ENCODE measurements at regions not wholly inside any gene's neighbourhood (a gene's known extent, or its start where the extent isn't known, plus 50 kb on each side); places are given as distances from the start of the nearest gene placed in this dataset.

DNA sequence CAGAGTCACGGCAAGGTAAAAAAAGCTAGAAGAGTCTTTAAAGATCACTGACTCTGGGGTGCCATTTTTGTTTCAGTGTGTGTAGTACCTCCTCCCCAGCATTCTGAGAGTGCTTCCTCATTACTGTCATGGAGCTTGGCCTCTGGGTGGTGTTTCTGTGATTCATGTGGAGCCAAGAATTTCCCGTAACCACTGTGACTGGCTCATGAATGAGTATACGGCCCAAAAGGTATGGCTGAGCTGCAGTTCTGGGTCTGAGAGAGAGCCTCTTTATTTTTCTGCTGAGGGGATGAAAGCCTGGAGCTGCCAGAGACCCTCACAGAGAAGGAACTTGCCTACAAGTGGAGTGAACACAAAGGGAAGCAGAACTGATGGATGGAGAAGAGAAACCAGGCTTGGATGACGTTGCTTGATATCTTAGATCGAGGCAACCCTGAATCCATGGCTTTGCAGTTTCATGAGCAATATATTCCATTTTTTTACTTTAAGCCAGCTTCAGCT, 85.6 kb downstream of the PTTG1 start:
- Histone ChIP-seq H3K27ac (ENCODE audit: low read depth in 2 of 2, low read length in 2 of 2) (no peak overlapping the region), H3K27me3 (ENCODE audit: control insufficient read depth, insufficient read depth, low read length) (no peaks in the 10 kb centered on the region), H3K9ac (ENCODE audit: low read length in 3 of 3) (no peak overlapping the region), H3K4me3 (ENCODE audit: low read length in 3 of 3) (no peak overlapping the region), H3K9me3 (ENCODE audit: control insufficient read depth in 2 of 3, insufficient read depth in 1 of 3, low read length in 3 of 3) (no peaks in the 10 kb centered on the region), H3K4me1 (ENCODE audit: control insufficient read depth in 2 of 3, insufficient read depth in 2 of 3, low read depth in 1 of 3, low read length in 3 of 3) (no peaks in the 10 kb centered on the region), H3K36me3 (ENCODE audit: control insufficient read depth in 2 of 3, insufficient read depth in 3 of 3, low read length in 3 of 3) (no peaks in the 10 kb centered on the region)
- DNase-seq (peak in 1 of 5 donors; percentile 15), FAIRE-seq (no peak)
- TF ChIP-seq, protein P1, sequence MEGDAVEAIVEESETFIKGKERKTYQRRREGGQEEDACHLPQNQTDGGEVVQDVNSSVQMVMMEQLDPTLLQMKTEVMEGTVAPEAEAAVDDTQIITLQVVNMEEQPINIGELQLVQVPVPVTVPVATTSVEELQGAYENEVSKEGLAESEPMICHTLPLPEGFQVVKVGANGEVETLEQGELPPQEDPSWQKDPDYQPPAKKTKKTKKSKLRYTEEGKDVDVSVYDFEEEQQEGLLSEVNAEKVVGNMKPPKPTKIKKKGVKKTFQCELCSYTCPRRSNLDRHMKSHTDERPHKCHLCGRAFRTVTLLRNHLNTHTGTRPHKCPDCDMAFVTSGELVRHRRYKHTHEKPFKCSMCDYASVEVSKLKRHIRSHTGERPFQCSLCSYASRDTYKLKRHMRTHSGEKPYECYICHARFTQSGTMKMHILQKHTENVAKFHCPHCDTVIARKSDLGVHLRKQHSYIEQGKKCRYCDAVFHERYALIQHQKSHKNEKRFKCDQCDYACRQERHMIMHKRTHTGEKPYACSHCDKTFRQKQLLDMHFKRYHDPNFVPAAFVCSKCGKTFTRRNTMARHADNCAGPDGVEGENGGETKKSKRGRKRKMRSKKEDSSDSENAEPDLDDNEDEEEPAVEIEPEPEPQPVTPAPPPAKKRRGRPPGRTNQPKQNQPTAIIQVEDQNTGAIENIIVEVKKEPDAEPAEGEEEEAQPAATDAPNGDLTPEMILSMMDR (IDR thresholded peaks at IDR 0.05; ENCODE audit: borderline replicate concordance, extremely low read depth, insufficient read depth): no peak
- intact Hi-C loops (cut with DNase I): loop anchor here (10.0 kb wide), 1 partner anchor 62 kb away; no protein-coding TSS in a partner anchor

DNA sequence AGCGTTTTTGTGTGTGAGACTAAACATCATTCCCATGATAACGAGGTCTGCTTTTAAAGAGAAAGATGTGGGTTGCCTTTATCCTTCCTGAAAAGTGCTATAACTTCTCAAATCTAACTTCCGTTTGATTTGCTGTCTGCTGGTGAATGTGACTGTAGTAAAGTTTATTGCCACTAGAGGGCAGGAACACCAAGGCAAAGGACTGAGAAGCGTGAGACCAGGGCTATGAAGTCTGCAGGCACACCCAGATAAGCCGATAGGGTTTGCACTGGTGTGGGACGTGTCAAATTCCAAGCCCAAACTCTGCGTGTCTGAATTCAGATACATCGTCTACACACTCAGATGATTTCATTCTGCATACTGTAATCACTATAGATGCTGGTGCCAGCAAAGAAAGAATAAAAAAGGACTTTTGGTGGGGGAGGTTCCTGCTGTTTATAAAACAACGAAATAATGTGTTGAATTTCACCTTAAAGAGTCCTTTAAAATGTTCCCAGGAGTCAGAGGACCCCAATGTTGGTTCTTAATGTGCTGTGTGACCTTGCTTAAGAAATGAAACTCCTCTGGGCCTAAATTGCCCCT, 87.2 kb downstream of the PTTG1 start:
- FAIRE-seq (peak; percentile 88), DNase-seq (peak in 4 of 5 donors; percentile 67 to 88 (median 81))
- intact Hi-C loops (cut with DNase I): loop anchor here (10.0 kb wide), 1 partner anchor 64 kb away; no protein-coding TSS in a partner anchor
- no peaks in the 10 kb centered on the region for H3K36me3 ChIP-seq (ENCODE audit: control insufficient read depth in 2 of 3, insufficient read depth in 3 of 3, low read length in 3 of 3)
- no peaks in the 10 kb centered on the region for H3K9me3 ChIP-seq (ENCODE audit: control insufficient read depth in 2 of 3, insufficient read depth in 1 of 3, low read length in 3 of 3)
- H3K27me3 ChIP-seq (ENCODE audit: control insufficient read depth, insufficient read depth, low read length): no peaks in the 10 kb centered on the region
- no peak overlapping the region for H3K4me3 ChIP-seq (ENCODE audit: low read length in 3 of 3)
- TF ChIP-seq, protein P1 (IDR thresholded peaks at IDR 0.05; ENCODE audit: borderline replicate concordance, extremely low read depth, insufficient read depth): peak; percentile 88
- no peak overlapping the region for H3K9ac ChIP-seq (ENCODE audit: low read length in 3 of 3)
- no peaks in the 10 kb centered on the region for H3K4me1 ChIP-seq (ENCODE audit: control insufficient read depth in 2 of 3, insufficient read depth in 2 of 3, low read depth in 1 of 3, low read length in 3 of 3)
- no peak overlapping the region for H3K27ac ChIP-seq (ENCODE audit: low read depth in 2 of 2, low read length in 2 of 2)

DNA sequence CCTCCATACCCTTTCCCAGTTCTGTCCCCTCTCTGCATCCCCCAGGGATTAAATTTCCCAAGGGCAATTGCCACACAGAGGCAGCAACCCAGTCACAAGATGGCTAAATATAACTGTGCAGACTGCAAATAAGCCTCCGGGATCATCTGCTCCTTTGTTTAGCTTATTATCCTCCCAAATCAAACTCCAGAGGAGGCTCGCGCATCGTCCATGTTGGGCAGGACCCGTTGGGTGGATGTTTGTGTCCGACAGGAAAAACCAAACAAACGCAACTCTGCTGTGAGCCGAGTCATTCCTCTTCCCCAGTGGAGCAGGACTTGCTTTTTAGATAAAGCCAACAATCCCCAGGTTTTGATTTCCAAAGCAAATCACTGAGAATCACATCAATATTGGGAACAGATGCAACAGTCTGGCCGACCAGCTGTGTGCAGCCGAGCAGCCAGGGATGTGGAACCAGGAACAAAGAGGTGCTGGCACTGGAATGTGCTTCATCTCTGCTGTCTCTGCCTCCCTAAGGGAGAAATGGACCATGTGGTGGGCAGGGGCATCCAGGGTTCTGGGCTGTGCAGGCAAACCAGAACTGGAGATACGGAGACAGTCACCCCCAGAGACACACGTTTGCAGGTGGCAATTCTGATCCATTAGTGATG, 89.8 kb downstream of the PTTG1 start:
- FAIRE-seq: no peak
- Histone ChIP-seq H3K36me3 (ENCODE audit: control insufficient read depth in 2 of 3, insufficient read depth in 3 of 3, low read length in 3 of 3) (no peaks in the 10 kb centered on the region), H3K27ac (ENCODE audit: low read depth in 2 of 2, low read length in 2 of 2) (no peak overlapping the region), H3K4me1 (ENCODE audit: control insufficient read depth in 2 of 3, insufficient read depth in 2 of 3, low read depth in 1 of 3, low read length in 3 of 3) (no peaks in the 10 kb centered on the region), H3K9me3 (ENCODE audit: control insufficient read depth in 2 of 3, insufficient read depth in 1 of 3, low read length in 3 of 3) (no peaks in the 10 kb centered on the region), H3K27me3 (ENCODE audit: control insufficient read depth, insufficient read depth, low read length) (no peaks in the 10 kb centered on the region), H3K9ac (ENCODE audit: low read length in 3 of 3) (no peak overlapping the region), H3K4me3 (ENCODE audit: low read length in 3 of 3) (no peak overlapping the region)
- TF ChIP-seq, protein P1 (IDR thresholded peaks at IDR 0.05; ENCODE audit: borderline replicate concordance, extremely low read depth, insufficient read depth): no peak
- DNase-seq: peak in 1 of 5 donors; percentile 26
- intact Hi-C loops (cut with DNase I): no loop called here
